Posterior cingulate gyrus (tissue), 11 donors: ENCODE measurements at regions not wholly inside any gene's neighbourhood (a gene's known extent, or its start where the extent isn't known, plus 50 kb on each side); places are given as distances from the start of the nearest gene placed in this dataset.

Source experiments
- DNase-seq, 10 donors: peaks; one replicate each; pipeline versions ENCODE4 v3.0.0 to v3.0.0-alpha.2; 2020 to 2021; ENCODE audit warnings: mixed read lengths in 3 of 10
- intact Hi-C: fragments of 100-400 bp; cut with DNase I; formaldehyde crosslinking; loops from one replicate; pipeline ENCODE4 v1.15.1; 2023

DNA sequence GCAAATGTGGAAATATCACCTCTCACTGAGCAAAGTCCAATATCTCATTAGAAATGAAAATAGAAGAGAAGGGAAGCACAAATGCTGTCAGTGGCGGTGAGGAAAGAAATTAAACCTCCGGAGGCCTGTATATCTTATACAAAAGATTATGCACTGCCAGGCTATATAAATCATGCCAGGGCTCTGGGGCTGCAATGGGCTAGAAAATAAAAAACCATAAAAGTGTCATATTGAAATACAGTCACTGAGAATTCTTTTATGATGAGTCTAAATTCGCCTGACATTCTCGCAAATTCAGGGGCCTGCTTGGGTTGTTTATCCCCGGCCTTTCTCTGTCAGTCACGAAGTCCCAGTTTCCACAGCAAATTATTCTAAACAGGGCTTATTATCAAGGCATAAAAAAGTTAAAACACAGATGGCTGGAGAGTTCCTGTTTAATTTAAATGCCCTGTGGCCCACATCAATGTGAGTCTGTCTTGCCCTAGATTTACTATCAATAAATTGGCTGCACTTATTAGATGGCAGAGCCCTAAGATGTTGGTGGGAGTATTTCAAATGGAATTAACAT is 193.8 kb downstream of the SNX10 start:
- intact Hi-C loops, result no loop called here
- no peak for DNase-seq

DNA sequence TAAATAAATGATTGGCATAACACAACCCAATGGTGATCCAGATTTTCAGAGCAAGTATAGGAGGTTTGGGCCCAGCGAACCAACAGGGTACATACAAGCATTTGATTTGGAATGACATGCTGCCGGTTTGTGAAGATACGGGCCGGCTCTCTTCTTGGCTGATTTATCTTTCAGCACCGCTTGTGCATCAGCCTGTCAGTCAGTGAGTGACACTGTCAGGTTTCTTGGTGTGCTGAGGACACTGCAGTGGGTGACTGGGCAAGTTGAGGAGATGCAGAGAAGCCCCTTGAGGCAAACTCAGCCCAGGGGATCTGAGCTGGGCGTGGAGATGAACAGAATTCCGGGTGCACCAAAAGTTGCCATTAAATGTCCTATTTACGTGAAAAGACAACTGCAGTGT is 194.5 kb downstream of the SNX10 start:
- DNase-seq, result no peak
- intact Hi-C loops, result no loop called here

DNA sequence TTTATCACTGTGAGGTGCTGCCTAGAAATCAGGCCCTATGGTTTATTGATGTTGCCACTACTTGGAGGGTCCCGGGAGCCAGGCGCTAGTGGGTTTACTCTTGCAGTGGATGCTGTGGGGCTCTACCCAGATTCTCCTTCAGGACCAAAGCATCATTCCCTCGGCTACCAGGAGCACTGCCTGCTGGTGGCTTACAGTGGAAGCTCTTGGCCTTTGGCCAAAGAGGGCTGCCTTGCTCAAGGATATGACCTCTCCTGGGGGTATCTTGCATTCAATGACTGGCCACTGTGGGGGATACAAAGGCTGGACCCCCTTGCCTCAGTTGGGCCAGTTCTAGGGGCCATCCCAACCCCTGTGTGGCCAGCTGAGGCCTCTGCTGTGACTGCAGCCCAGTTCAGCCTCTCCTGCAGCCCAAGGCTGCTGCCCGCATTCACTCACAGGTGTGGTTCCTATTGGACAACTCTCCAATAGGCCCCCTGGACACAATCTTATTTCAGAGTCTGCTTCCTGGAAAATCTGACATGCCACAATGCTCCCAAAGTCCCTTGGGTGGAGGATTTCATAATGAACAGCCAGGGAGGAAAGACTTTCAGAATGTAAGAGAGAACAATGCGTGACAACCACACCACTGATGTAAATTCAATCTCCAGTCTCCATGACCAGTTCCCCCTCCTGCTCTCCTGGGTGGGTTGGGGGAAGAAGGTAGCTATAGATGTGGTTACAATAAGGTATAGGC is 196.3 kb downstream of the SNX10 start:
- intact Hi-C loops, result no loop called here
- no peak for DNase-seq

DNA sequence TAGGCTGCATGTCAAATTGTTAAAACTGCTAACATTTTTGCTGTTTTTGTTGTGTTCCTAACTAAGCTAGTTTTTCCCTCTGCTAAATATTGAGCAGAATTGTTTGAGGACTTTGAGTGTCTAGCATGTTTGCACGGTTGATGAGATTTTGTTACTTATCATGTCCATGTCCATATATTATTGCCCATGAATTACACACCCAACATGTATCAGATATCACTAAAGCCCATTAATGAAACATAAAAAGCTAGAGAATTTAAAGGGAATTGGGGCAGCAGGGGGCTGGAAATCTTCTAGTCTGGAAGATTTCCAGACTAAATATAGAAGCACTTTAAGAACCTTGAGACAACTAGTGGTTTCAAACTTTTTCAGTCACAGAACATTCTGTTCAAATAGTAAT is 197.7 kb downstream of the SNX10 start:
- intact Hi-C loops, result no loop called here
- DNase-seq, result no peak

DNA sequence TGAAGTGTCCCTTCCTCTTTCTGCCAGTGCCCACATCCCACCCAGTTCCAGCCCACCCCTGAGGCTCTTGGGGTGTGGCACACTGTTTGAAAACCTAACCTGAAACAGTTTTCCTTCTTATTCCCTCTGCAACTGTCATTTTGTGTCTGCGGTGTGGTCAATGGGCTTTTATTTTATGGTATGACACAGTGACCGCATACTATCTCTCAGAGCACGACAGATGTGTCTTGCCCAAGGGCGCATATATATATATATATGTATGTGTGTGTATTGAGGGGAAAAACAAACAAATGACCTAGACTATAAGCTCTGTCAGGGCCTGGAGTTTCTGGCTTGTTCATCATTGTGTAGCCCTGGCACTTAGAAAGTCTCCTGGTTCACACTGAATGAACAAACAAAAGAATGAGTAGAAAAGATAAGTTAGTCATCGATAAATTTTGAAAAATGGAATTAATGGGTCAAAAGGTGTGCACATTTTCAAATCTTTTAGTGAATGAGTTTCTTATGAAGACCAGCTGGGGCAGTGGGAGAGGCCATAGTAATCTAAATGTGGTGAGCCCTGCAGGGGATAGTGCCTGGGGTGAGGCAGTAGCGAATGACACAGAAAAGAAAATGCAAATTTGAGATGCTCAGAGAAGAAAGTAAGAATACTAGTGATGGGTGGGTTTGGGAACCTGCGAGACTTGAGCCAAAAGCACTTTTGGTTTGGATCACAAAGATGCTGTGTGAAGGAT is 198.4 kb downstream of the SNX10 start:
- DNase-seq, result no peak
- intact Hi-C loops, result loop anchor here (10.0 kb wide), 2 partner anchors 95 to 175 kb away; no protein-coding TSS in a partner anchor

DNA sequence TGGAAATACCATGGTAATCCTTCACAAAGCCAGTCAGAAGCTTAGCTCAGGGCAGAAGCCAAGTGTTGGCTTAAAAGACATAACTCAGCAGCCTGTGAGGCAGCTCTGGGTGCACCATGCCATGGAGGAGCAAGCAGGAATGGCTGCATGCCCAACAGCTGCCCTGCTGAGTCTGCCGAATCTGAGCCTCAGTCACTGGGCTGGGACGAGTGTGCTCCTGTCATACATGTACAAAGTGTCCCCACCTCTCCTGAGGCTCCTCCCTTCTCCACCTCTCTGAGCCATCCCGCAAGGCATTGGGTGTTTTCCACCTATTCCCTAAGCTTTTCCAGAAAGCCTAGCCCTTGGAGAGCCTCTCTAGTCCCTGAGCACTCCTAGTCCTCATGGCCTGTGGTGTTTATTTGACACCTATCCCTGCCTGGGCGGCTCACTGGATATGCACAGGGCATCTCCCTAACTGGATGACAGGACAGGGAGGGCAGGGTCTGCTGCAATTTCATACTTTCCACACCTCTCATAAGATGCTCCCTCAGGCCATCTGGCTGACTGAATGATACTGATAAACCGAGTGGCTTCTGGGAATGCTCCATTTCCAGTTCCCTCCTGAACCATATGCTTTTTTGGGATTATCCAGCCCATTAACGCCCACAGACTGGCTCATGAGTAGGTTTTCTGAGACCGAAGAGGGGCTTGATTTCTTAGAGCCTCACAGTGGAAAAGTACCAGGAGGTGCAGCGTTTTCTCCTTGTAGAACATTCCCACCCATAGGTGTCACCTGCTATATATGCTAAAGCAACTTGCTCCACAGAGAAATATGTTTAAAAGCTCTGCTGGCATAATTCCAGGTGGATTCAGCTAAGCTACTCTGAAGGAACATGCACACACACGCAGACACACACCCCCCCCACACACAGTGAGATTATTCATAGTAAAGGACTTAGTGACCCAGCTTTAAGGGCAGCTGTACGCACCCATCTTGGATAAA is 199.3 kb downstream of the SNX10 start:
- peak in 6 of 10 donors; percentile 18 to 86 (median 30) for DNase-seq
- intact Hi-C loops, result loop anchor here (10.0 kb wide), 2 partner anchors 96 to 174 kb away; no protein-coding TSS in a partner anchor

DNA sequence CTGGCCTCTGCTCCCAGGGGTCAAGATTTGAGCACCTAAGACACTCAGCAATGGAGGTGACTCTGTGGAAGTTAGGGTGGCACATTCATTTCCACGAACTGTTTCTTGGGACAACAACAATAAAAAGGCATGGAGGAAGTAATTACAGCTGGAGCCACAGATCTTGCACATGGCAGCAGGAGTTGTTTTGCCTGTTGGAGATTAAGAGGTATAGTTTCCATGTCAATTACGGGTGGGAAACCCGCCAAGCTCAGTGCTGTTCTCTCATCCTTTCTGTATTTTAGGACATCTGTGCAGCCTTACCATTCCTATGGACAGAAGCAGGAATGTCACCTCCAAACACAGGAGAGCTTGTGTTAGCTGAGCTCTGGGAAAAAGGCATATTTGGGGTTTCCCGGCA is 201.2 kb downstream of the SNX10 start:
- intact Hi-C loops, result loop anchor here (10.0 kb wide), 2 partner anchors 98 to 172 kb away; no protein-coding TSS in a partner anchor
- DNase-seq, result peak in 3 of 10 donors; percentile 17 to 26 (median 24)

DNA sequence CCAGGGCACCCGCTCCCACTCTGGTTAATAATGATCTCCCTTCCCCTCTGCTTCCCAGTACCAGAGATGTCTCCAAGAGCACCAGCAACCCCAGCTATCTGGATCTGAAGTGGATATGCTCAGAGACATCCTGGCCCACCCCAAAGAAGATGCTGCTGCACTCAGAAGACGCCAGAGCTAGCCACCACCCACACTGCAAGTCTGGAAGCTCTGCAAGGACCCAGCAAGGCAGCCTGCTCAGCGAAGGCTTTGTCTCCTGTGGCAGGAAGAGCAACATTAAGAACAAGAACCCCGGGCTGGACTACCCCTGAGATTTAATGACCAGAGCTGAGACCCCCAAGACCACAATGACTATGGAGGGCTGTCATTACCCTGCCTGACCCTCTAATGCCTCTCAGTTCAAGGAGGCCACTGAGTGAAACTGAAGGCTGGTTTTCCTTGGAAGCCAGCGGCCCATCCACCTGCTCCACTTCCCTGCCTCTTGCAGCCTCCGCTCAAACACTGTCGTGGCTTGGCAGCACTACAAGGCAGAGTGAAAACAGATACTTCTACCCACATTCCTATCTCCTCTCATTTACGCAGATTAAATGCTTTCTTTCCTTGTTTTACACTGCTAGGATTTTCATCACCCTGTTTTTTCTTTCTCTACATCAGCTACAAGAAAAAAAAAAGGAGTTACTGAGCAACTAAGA is 202.2 kb downstream of the SNX10 start:
- intact Hi-C loops, result loop anchor here (10.0 kb wide), 2 partner anchors 99 to 171 kb away; no protein-coding TSS in a partner anchor
- DNase-seq, result peak in 7 of 10 donors; percentile 34 to 93 (median 63)

DNA sequence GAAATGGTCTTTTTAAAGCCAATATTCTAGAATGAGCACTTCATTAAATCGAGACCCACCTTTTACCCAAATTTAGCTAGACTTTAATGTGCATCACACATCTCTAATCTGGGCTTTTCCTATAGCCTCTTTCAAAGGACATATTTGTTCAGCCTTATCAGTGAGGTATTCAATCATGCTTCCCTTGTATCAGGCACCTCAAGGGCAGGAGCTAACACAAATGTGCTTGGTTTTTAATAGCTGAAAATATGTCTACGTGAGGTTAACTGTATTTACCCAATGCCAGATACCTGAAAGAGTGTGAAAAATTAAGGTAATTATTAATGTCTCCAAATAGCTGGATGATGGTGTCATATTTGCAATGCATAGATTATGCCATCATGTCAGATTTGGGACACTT is 203.9 kb downstream of the SNX10 start:
- intact Hi-C loops, result loop anchor here (10.0 kb wide), 2 partner anchors 101 to 169 kb away; no protein-coding TSS in a partner anchor
- no peak for DNase-seq

DNA sequence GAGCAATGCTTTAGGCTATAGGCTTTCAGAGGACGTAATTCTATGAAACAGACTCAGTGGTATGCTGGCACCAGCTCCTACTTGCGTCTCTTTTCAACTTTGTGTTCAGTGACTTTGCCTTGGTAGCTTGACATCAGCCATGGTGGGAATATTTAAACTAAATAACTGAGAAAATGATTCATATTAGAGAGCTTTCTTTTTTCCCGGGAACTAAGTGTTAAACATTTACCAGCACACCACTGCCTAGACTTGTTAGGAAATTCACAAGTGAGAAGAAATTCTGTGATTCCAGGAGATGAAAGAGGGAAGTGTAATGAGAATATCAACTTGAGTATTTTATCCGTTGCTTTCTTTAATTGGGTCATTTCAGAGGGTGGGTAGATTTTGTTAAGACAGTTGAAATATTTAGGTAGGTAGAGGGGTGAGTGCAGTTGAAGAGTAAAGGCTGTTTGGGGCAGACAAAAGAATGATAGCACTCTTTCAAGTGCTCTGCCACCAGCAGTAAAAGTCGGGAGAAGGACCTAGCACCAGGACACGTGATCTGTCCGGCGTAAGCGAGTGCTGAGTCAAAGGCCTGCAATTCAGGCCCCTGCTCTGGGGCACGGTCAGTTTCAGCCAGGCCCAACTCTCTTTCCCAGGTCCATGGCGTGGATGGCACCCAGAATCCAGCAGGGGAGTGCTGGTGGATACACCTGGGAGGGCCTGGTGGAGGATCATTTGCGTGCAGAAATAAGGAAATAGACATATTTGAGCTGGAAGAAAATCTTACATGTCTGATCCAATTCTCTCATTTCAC is 206.3 kb downstream of the SNX10 start:
- intact Hi-C loops, result loop anchor here (10.0 kb wide), 2 partner anchors 103 to 167 kb away; no protein-coding TSS in a partner anchor
- no peak for DNase-seq

DNA sequence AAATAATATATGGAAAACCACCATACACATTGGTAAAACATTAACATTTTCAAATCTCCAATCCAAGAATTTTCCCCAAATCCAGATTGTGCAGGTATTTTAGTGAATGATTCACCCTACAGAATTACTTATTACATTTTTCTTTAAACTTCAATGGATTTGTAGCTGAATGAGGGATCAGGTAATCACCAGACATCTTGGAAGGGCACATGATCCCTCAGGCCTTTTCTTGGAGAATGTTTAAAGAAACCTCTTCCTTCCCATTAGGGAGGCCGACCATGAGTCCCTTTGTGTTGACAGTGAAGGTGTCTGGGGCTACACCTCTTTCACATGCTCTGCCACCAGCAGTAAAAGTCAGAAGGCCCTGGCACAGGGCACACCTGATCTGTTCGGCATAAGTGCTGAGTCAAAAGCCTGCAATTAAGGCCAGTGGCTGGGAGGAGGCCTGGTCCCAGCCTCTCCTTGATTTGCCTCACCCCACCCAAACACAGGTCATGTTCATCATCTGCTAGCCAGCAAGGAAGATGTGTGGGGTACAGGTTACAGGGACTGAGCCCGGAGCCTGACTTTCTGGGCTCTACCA is 207.7 kb downstream of the SNX10 start:
- intact Hi-C loops, result loop anchor here (10.0 kb wide), 2 partner anchors 105 to 165 kb away; no protein-coding TSS in a partner anchor
- DNase-seq, result no peak

DNA sequence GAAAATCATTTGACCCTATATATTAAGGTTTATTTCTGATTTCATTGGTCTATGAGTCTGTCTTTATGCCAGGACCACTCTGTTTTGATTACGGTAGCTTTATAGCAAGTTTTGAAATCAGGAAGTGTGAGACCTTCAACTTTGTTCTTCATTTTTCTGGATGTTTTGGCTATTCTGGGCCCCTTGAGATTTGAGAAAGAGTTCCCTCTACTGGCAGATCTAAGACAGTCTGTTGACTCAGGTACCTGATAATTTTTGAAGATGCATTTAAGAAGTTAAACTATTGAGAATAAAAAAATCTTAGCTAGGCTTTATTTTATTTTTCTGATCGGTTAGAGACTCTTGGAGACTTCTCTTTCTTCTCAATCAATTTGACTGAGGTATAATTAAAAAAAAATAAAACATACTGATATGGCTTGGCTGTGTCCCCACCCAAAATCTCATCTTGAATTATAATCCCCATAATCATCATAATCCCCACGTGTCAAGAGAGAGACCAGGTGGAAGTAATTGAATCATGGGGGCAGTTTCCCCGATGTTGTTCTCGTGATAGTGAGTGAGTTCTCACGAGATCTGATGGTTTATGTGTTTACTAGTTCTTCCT is 209.2 kb downstream of the SNX10 start:
- intact Hi-C loops, result no loop called here
- DNase-seq, result no peak

DNA sequence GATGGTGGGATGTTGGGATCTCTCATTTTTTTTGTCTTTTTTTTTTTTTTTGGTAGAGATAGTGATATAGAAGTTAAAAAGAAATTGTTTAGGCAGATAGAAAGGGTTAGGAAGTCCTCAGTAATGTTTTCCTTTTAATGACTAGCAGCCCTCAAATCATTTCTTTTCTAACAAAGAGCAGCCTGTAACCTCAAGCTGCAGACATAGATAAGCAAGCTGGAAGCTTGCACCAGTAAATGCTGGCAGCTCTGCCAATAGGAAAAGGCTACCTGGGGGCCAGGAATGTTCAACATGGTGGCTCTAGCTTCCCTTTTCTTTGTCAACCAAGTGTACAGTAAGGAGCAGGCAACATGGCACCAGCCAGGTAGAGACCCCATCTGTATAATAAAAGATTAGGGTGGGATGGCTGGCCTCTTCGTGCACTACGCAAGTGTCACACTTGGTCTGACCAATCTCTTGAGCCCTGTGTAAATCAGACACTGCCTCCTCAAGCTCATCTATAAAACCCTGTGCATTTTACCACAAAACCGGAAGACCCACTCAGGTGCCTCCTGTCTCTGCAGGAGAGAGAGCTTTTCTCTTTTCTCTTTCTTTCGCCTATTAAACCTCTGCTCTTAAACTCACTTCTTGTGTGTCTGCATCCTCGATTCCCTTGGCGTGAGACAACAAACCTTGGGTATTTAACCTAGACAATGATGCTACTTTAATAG is 212.9 kb downstream of the SNX10 start:
- DNase-seq, result no peak

DNA sequence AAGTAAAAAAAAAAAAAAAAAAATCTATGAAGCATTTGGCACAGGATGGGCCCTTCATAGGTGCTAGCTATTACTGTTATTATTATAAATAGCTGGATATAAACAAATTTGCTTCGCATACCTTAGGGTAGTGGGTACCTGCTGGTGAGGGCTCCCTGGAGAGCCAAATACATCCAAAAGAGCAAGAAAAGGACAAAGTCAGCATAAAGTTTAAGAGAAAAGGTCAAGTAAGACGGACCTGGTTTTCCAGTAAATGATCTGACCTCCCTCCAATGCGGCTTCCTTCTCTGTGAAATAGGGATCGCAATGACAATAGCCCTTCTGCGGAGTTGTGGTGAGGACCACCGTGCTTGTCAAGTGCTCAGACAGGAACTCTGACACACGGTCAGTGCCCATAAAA is 214.5 kb downstream of the SNX10 start:
- DNase-seq, result no peak
- intact Hi-C loops, result no loop called here

More for the DNA sequence above, 212.9 kb downstream of the SNX10 start:
- intact Hi-C loops, result no loop called here

DNA sequence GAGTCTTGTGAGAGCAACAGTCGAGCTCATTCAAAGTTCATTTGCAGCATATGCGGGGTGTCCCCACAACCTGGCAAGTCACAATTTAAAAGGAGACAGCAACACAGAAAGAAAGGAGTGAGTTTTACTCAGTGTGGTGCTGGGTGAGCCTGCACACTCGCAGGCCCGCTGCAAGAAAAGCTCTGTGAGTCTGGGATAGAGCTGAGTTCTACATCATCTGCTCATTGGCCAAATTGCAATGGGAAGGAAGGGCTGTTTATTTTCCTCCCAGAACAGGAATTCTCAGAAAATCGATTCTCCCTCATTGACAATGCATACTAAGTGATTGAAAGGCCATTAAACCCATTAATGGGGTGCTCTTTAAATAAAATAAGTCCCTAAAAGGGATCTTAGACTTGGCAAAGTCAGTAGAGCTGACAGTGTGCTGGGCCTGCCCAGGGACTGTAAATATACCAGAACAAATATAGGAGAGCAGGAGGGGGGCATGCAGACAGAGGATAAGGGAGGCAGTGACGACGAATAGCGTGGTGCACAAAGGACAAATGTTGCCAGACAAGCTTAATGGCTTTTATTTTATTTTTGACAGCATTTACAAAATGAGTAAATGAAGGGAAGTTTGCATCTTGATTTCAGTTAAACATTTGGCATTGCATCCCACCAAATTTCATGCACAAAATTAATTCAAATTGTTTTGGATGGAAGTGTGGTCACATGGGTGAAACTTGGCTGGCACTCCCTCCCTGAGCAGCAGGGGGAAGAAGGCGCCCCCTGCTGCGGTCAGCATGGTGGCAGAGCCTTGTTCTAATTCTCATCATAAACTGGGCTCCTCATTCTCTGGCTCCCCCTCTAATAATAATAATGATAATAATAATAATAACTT is 215.7 kb downstream of the SNX10 start:
- no peak for DNase-seq
- intact Hi-C loops, result no loop called here

DNA sequence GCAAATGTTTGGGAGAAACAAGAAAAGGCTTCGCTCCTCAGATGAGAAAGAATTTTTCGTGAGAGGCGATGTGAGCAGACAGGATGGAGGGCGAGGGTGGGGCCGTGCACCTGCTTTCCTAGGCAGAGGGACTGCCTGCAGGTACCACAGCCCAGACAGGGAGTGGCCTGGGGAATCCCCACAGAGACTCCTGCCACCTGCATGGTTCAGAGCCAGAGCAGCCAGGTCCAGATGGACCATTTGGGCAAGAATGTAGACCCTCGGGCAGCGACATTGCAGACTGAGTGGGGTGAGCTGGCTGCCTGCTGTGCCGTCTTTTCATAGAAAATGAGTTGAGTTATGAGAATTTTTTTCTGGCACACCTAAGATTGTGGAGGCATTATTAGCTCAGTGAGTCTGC is 216.8 kb downstream of the SNX10 start:
- intact Hi-C loops, result no loop called here
- no peak for DNase-seq
